ENCODE measurements at regions not wholly inside any gene's neighbourhood (a gene's known extent, or its start where the extent isn't known, plus 50 kb on each side); places are given as distances from the start of the nearest gene placed in this dataset.

- no peak for DNase-seq (ENCODE audit: low read depth)
- no peak overlapping the region for H3K4me3 ChIP-seq (ENCODE audit: low read length)
- TF ChIP-seq, protein P1, sequence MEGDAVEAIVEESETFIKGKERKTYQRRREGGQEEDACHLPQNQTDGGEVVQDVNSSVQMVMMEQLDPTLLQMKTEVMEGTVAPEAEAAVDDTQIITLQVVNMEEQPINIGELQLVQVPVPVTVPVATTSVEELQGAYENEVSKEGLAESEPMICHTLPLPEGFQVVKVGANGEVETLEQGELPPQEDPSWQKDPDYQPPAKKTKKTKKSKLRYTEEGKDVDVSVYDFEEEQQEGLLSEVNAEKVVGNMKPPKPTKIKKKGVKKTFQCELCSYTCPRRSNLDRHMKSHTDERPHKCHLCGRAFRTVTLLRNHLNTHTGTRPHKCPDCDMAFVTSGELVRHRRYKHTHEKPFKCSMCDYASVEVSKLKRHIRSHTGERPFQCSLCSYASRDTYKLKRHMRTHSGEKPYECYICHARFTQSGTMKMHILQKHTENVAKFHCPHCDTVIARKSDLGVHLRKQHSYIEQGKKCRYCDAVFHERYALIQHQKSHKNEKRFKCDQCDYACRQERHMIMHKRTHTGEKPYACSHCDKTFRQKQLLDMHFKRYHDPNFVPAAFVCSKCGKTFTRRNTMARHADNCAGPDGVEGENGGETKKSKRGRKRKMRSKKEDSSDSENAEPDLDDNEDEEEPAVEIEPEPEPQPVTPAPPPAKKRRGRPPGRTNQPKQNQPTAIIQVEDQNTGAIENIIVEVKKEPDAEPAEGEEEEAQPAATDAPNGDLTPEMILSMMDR (conservative IDR thresholded peaks at IDR 0.05; ENCODE audit: low read length) = no peak
These were observed 892.9 kb upstream of the USP15 start for GRCh38 chr12:61367281-61367785.

- H3K4me3 ChIP-seq (ENCODE audit: low read length) = no peak overlapping the region
- TF ChIP-seq, protein P1 (conservative IDR thresholded peaks at IDR 0.05; ENCODE audit: low read length) = no peak
- no peak for DNase-seq (ENCODE audit: low read depth)
These were observed 890.8 kb upstream of the USP15 start for GRCh38 chr12:61369241-61369910.

GRCh38 chr12:61384511-61384910 is 875.7 kb upstream of the USP15 start:
- TF ChIP-seq, protein P1 (conservative IDR thresholded peaks at IDR 0.05; ENCODE audit: low read length) = no peak
- H3K4me3 ChIP-seq (ENCODE audit: low read length) = no peak overlapping the region
- DNase-seq (ENCODE audit: low read depth) = no peak

GRCh38 chr12:61385771-61386170 is 874.4 kb upstream of the USP15 start:
- no peak for DNase-seq (ENCODE audit: low read depth)
- TF ChIP-seq, protein P1 (conservative IDR thresholded peaks at IDR 0.05; ENCODE audit: low read length) = no peak
- H3K4me3 ChIP-seq (ENCODE audit: low read length) = no peak overlapping the region

DNA sequence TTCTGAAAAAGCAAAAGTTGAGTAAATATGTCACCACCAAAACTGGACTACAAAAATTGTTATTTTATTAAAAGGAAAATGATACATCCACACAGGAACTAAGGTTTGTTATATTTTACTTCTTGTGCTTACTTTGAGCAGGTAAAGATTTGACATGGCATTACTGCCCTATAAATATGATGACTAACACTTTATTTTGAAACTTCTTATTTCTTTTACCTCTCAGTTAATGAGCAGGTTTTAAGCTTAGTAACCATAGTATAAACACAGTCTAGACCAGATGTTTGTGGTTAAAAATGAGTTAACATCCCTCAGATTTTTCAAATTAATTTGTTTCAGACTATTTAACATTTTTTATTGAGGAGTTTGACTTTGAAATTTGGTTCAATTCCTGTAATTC is 862.5 kb upstream of the USP15 start:
- TF ChIP-seq, protein P1 (conservative IDR thresholded peaks at IDR 0.05; ENCODE audit: low read length) = no peak
- DNase-seq (ENCODE audit: low read depth) = no peak
- H3K4me3 ChIP-seq (ENCODE audit: low read length) = no peak overlapping the region

DNA sequence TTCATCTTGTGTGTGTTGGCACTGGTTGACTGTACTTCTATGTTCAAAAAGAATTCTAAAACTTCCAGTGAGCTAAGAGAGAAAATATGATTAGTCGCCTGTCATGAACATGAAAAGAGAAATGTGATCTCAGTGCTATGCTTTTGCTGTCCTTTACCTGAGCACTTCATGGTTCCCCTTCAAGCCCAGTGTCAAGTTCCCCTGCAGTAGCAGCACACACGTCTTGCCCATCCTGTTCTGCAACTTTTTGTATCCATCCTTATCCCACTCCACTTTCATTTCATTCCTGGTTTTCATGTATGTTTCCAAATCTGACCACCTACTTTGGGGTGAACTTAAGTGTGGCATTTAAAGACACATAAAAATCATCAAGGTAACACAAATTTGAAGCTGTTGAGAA is 848.0 kb upstream of the USP15 start:
- DNase-seq (ENCODE audit: low read depth) = no peak
- TF ChIP-seq, protein P1 (conservative IDR thresholded peaks at IDR 0.05; ENCODE audit: low read length) = no peak
- no peak overlapping the region for H3K4me3 ChIP-seq (ENCODE audit: low read length)

GRCh38 chr12:61414470-61414869 is 845.7 kb upstream of the USP15 start:
- DNase-seq (ENCODE audit: low read depth) = no peak
- H3K4me3 ChIP-seq (ENCODE audit: low read length) = no peak overlapping the region
- TF ChIP-seq, protein P1 (conservative IDR thresholded peaks at IDR 0.05; ENCODE audit: low read length) = no peak
